PC-3 (cell line): ENCODE measurements at regions not wholly inside any gene's neighbourhood (a gene's known extent, or its start where the extent isn't known, plus 50 kb on each side); places are given as distances from the start of the nearest gene placed in this dataset.

Experiments
- ATAC-seq: fragments of 200-7000 bp; cut with Tn5 transposase; 2 replicates; pipeline ENCODE4 v1.9.1; 2020; ENCODE audit warnings: mild to moderate bottlenecking, moderate library complexity
- BruUV-seq: library from RNA; stranded (reverse); fragments of 400-500 nt; replicated peaks from 2 replicates; lab custom pipeline; 2021; lab: Mats Ljungman, UMichigan
- CTCF ChIA-PET: fragments of 300-600 bp; sonication (Branson Sonifier 250); formaldehyde crosslinking; loops from one replicate; lab custom pipeline; 2022; ENCODE audit warnings: antibody characterized with exemption; lab: Charles Lee
- POLR2A ChIA-PET: fragments of 300-600 bp; sonication (Branson Sonifier 250); formaldehyde crosslinking; loops from one replicate; lab custom pipeline; 2022; ENCODE audit warnings: antibody characterized with exemption; ENCODE audit not compliant: unreplicated experiment; lab: Charles Lee
- DNase-seq: peaks from one replicate; pipeline ENCODE4 v3.0.0-alpha.2; 2015
- H2AFZ ChIP-seq: fragments of 300-600 bp; sonication (generic); 2 replicates; pipeline ENCODE4 v1.6.0; 2016; ENCODE audit warnings: antibody characterized with exemption, low read length
- H3F3A ChIP-seq: fragments of 300-600 bp; sonication (generic); one replicate; pipeline ENCODE4 v1.6.0; 2017; ENCODE audit warnings: antibody characterized with exemption, low read length, control low read depth, mild to moderate bottlenecking; ENCODE audit not compliant: unreplicated experiment
- H3K27ac ChIP-seq: fragments of 300-600 bp; sonication (generic); 2 replicates; pipeline ENCODE4 v1.5.1; 2016; ENCODE audit warnings: mild to moderate bottlenecking, low read length
- H3K27me3 ChIP-seq: fragments of 300-600 bp; sonication (generic); 2 replicates; pipeline ENCODE4 v1.6.1; 2016; ENCODE audit warnings: low read length, mixed read lengths
- H3K36me3 ChIP-seq: fragments of 300-600 bp; sonication (generic); 2 replicates; pipeline ENCODE4 v1.6.1; 2016; ENCODE audit warnings: low read depth, mixed run types, low read length, mixed read lengths
- H3K4me1 ChIP-seq: fragments of 300-600 bp; sonication (generic); 2 replicates; pipeline ENCODE4 v1.5.1; 2016; ENCODE audit warnings: low read length; ENCODE audit not compliant: insufficient read depth
- H3K4me2 ChIP-seq: fragments of 300-600 bp; sonication (generic); 2 replicates; pipeline ENCODE4 v1.6.0; 2016; ENCODE audit warnings: low read length
- H3K4me3 ChIP-seq: fragments of 300-600 bp; sonication (generic); 2 replicates; pipeline ENCODE4 v1.5.1; 2016; ENCODE audit warnings: mild to moderate bottlenecking, low read length, mixed read lengths
- H3K79me2 ChIP-seq: fragments of 300-600 bp; sonication (generic); 2 replicates; pipeline ENCODE4 v1.6.1; 2017; ENCODE audit warnings: low read length, mixed read lengths
- H3K9ac ChIP-seq: fragments of 300-600 bp; sonication (generic); 2 replicates; pipeline ENCODE4 v1.6.0; 2016; ENCODE audit warnings: mild to moderate bottlenecking, low read length
- H3K9me2 ChIP-seq: fragments of 300-600 bp; sonication (generic); replicated peaks from 2 replicates; pipeline ENCODE4 v1.6.1; 2016; ENCODE audit warnings: mixed run types, low read length, mixed read lengths
- H3K9me3 ChIP-seq: fragments of 300-600 bp; sonication (generic); 2 replicates; pipeline ENCODE4 v1.6.1; 2016; ENCODE audit warnings: low read length, mixed read lengths
- H4K20me1 ChIP-seq: fragments of 300-600 bp; sonication (generic); 2 replicates; pipeline ENCODE4 v1.6.1; 2016; ENCODE audit warnings: low read length, mixed read lengths
- CTCF ChIP-seq: fragments of 300-600 bp; sonication (generic); conservative IDR thresholded peaks from 2 replicates; pipeline ENCODE4 v1.5.1; 2017; ENCODE audit warnings: antibody characterized with exemption, low read depth, mild to moderate bottlenecking, low read length
- EZH2 ChIP-seq: fragments of 300-600 bp; sonication (generic); IDR thresholded peaks from one replicate; pipeline ENCODE4 v1.6.1; 2017; ENCODE audit warnings: antibody characterized with exemption, mild to moderate bottlenecking, low read length; ENCODE audit not compliant: unreplicated experiment
- EZH2phosphoT487 ChIP-seq: fragments of 300-600 bp; sonication (generic); IDR thresholded peaks from 2 replicates; pipeline ENCODE4 v1.6.1; 2018; ENCODE audit warnings: mild to moderate bottlenecking, antibody characterized with exemption, low read length, borderline replicate concordance
- intact Hi-C: fragments of 100-400 bp; cut with micrococcal nuclease; formaldehyde crosslinking; loops from 2 replicates; pipeline ENCODE4 v1.9.0; 2023

DNA sequence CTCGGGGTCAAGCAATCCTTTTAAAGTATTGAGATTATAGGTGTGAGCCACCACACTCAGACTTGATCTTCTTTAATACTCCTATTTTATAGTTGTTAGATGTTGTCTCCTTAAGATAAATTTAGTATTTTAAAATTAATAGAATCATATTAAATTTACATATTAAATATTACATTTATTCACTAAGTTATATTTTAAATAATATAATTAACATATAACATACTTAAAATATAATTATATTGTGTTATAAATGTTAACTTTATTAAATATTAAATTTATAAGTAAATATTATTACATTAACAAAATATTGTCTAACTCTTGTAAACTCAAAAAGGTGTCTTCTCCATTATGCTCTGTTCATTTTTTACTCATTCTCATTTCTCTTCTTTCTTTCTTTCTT, 675.9 kb upstream of the ADGRL4 start:
- H3F3A ChIP-seq: no peaks in the 10 kb centered on the region
- H3K9ac ChIP-seq: no peak overlapping the region
- H3K36me3 ChIP-seq: no peaks in the 10 kb centered on the region
- no TSS peak for BruUV-seq
- no peak overlapping the region for H2AFZ ChIP-seq
- no peaks in the 10 kb centered on the region for H3K9me3 ChIP-seq
- no peak overlapping the region for H3K4me2 ChIP-seq
- no peak for ATAC-seq
- ChIA-PET POLR2A (no interaction called here), CTCF (no interaction called here)
- no peaks in the 10 kb centered on the region for H3K9me2 ChIP-seq
- no peaks in the 10 kb centered on the region for H3K4me1 ChIP-seq
- H3K79me2 ChIP-seq: no peaks in the 10 kb centered on the region
- H3K4me3 ChIP-seq: no peak overlapping the region
- H3K27ac ChIP-seq: no peak overlapping the region
- H3K27me3 ChIP-seq: no peaks in the 10 kb centered on the region
- no peak for DNase-seq
- intact Hi-C loops: no loop called here
- H4K20me1 ChIP-seq: no peaks in the 10 kb centered on the region
- TF ChIP-seq EZH2phosphoT487 (no peak), CTCF (no peak), EZH2 (no peak)

GRCh38 chr1:79681382-79681781, 674.9 kb upstream of the ADGRL4 start:
- Histone ChIP-seq H3K9me3 (no peaks in the 10 kb centered on the region), H3K27me3 (no peaks in the 10 kb centered on the region), H3K27ac (no peak overlapping the region), H3K9me2 (no peaks in the 10 kb centered on the region), H3F3A (no peaks in the 10 kb centered on the region), H3K36me3 (no peaks in the 10 kb centered on the region), H3K4me1 (no peaks in the 10 kb centered on the region), H4K20me1 (no peaks in the 10 kb centered on the region), H3K4me2 (no peak overlapping the region), H3K79me2 (no peaks in the 10 kb centered on the region), H2AFZ (no peak overlapping the region), H3K4me3 (no peak overlapping the region), H3K9ac (no peak overlapping the region)
- ATAC-seq: 0 out of 2 replicates have a peak, but pooled peaks have one; percentile 20
- DNase-seq: no peak
- CTCF ChIA-PET: no interaction called here
- intact Hi-C loops: loop anchor here (2.0 kb wide), 1 partner anchor 93 kb away; no protein-coding TSS in a partner anchor
- POLR2A ChIA-PET: no interaction called here
- BruUV-seq: no TSS peak
- TF ChIP-seq EZH2phosphoT487 (no peak), CTCF (no peak), EZH2 (no peak)

- H4K20me1 ChIP-seq: no peaks in the 10 kb centered on the region
- H3K9me3 ChIP-seq: no peaks in the 10 kb centered on the region
- H3F3A ChIP-seq: no peaks in the 10 kb centered on the region
- H3K4me2 ChIP-seq: no peak overlapping the region
- no peaks in the 10 kb centered on the region for H3K4me1 ChIP-seq
- H3K79me2 ChIP-seq: no peaks in the 10 kb centered on the region
- ATAC-seq (no peak), DNase-seq (no peak)
- no peak for TF ChIP-seq EZH2phosphoT487
- TF ChIP-seq EZH2: no peak
- no peak overlapping the region for H2AFZ ChIP-seq
- BruUV-seq: no TSS peak
- H3K27me3 ChIP-seq: no peaks in the 10 kb centered on the region
- H3K9me2 ChIP-seq: no peaks in the 10 kb centered on the region
- no peak overlapping the region for H3K4me3 ChIP-seq
- H3K9ac ChIP-seq: no peak overlapping the region
- ChIA-PET POLR2A (no interaction called here), CTCF (no interaction called here)
- no peak overlapping the region for H3K27ac ChIP-seq
- no peaks in the 10 kb centered on the region for H3K36me3 ChIP-seq
- intact Hi-C loops: loop anchor here (2.0 kb wide), 1 partner anchor 91 kb away; no protein-coding TSS in a partner anchor
These were observed 673.4 kb upstream of the ADGRL4 start for GRCh38 chr1:79679916-79680315.
